Nephron progenitor cell (in vitro differentiated cells): ENCODE measurements at regions not wholly inside any gene's neighbourhood (a gene's known extent, or its start where the extent isn't known, plus 50 kb on each side); places are given as distances from the start of the nearest gene placed in this dataset.

Source experiments
- DNase-seq: peaks from one replicate; pipeline ENCODE4 v3.0.0; 2021
- H3K27ac Mint-ChIP-seq: 2 replicates; pipeline ENCODE4 v1.8.0; 2021; ENCODE audit warnings: mild to moderate bottlenecking, moderate library complexity, mixed read lengths
- H3K27me3 Mint-ChIP-seq: 2 replicates; pipeline ENCODE4 v1.8.0; 2021; ENCODE audit warnings: mild to moderate bottlenecking, low read depth, mixed read lengths; ENCODE audit not compliant: poor library complexity
- H3K36me3 Mint-ChIP-seq: 2 replicates; pipeline ENCODE4 v1.8.0; 2021; ENCODE audit warnings: low read depth, mixed read lengths
- H3K4me1 Mint-ChIP-seq: 2 replicates; pipeline ENCODE4 v1.8.0; 2021; ENCODE audit warnings: mixed read lengths
- H3K4me3 Mint-ChIP-seq: 2 replicates; pipeline ENCODE4 v1.8.0; 2021; ENCODE audit warnings: mild to moderate bottlenecking, moderate library complexity, mixed read lengths
- H3K9me3 Mint-ChIP-seq: 2 replicates; pipeline ENCODE4 v1.8.0; 2021; ENCODE audit warnings: mild to moderate bottlenecking, moderate library complexity, mixed read lengths
- TF ChIP-seq, protein P1 (sequence below): fragments of 200-600 bp; sonication (generic); IDR thresholded peaks from 2 replicates; pipeline ENCODE4 v1.5.0; 2021; ENCODE audit warnings: antibody characterized with exemption

DNA sequence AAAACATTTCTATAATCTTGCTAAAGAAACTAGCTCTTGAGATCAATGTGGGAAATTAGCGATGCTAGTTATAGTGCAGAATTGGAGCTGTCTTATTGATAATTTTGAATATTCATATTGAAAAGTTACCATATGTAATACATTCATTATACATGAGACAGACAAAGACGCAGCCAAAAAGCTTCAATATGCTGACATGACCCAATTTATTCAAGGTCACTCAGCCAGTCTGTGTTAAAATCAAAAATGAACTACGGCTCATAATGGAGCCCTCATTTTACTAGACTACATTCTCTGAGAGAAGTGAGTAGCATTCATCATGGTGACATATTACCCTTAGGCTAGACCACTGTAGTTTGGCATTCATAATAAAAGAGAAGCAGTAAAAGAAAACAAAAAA, 107.3 kb upstream of the GABRG2 start:
- H3K4me1 Mint-ChIP-seq: no peaks in the 10 kb centered on the region
- H3K9me3 Mint-ChIP-seq: no peaks in the 10 kb centered on the region
- peaks cover 5% of the 10 kb centered on the region for H3K27me3 Mint-ChIP-seq
- TF ChIP-seq, protein P1, sequence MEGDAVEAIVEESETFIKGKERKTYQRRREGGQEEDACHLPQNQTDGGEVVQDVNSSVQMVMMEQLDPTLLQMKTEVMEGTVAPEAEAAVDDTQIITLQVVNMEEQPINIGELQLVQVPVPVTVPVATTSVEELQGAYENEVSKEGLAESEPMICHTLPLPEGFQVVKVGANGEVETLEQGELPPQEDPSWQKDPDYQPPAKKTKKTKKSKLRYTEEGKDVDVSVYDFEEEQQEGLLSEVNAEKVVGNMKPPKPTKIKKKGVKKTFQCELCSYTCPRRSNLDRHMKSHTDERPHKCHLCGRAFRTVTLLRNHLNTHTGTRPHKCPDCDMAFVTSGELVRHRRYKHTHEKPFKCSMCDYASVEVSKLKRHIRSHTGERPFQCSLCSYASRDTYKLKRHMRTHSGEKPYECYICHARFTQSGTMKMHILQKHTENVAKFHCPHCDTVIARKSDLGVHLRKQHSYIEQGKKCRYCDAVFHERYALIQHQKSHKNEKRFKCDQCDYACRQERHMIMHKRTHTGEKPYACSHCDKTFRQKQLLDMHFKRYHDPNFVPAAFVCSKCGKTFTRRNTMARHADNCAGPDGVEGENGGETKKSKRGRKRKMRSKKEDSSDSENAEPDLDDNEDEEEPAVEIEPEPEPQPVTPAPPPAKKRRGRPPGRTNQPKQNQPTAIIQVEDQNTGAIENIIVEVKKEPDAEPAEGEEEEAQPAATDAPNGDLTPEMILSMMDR: no peak
- H3K4me3 Mint-ChIP-seq: no peak overlapping the region
- no peaks in the 10 kb centered on the region for H3K36me3 Mint-ChIP-seq
- no peak for DNase-seq
- H3K27ac Mint-ChIP-seq: no peak overlapping the region

DNA sequence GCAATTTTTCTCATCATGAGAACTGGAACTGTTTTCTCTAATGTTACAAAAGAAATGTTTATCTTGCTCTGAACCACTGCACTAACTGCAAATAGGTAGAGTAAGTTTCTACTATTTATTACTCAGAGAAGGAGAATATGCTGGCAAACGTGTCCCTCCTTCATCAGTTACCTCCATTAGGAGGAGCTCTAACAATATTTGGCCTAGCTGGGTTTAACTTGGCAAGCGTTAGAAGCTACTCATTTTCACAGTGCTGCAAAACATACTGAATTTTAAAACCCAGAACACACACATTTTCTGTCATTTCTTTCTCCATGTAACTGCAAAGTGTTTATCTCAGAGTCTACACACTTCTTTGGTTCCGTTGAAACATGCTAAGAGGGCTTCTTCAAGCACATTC, 101.0 kb upstream of the GABRG2 start:
- TF ChIP-seq, protein P1: peak; percentile 36
- Mint-ChIP-seq H3K9me3 (no peaks in the 10 kb centered on the region), H3K36me3 (no peaks in the 10 kb centered on the region)

GRCh38 chr5:161975350-161975749, 92.2 kb upstream of the GABRG2 start:
- TF ChIP-seq, protein P1: no peak
- Mint-ChIP-seq H3K27ac (no peak overlapping the region), H3K27me3 (peaks cover 4% of the 10 kb centered on the region), H3K4me1 (no peaks in the 10 kb centered on the region), H3K36me3 (no peaks in the 10 kb centered on the region), H3K4me3 (no peak overlapping the region), H3K9me3 (no peaks in the 10 kb centered on the region)
- DNase-seq: no peak

More for the DNA sequence above, 101.0 kb upstream of the GABRG2 start:
- no peaks in the 10 kb centered on the region for H3K27me3 Mint-ChIP-seq
- no peaks in the 10 kb centered on the region for H3K4me1 Mint-ChIP-seq
- no peak for DNase-seq
- no peak overlapping the region for H3K27ac Mint-ChIP-seq
- H3K4me3 Mint-ChIP-seq: no peak overlapping the region

GRCh38 chr5:161988077-161988476, 79.5 kb upstream of the GABRG2 start:
- Mint-ChIP-seq H3K27ac (no peak overlapping the region), H3K4me1 (no peaks in the 10 kb centered on the region), H3K9me3 (peaks cover 7% of the 10 kb centered on the region), H3K36me3 (no peaks in the 10 kb centered on the region), H3K27me3 (no peaks in the 10 kb centered on the region), H3K4me3 (no peak overlapping the region)
- no peak for DNase-seq
- TF ChIP-seq, protein P1: no peak
